ENCODE measurements at regions not wholly inside any gene's neighbourhood (a gene's known extent, or its start where the extent isn't known, plus 50 kb on each side); places are given as distances from the start of the nearest gene placed in this dataset.

DNA sequence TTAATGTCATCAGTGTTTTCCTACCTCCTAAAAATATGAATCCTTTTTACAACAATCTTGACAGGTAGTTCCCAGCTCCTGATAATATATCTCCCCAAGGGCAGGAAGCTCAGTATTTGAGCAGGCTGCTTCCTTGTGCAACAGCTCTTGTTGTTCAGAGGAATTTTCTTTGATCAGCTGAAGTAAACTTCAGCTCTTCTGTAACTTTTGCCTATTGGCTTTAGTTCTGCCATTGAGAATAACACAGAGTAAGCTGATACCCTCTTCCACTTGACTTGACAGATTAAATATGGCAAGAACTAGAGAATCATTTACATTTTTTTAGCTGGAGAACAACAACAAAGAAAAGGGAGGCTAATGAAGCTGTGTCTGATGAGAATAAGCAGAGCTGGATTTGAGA lies 75.2 kb downstream of the LUZP4 start:
- no peaks in the 10 kb centered on the region for H3K9me3 ChIP-seq (replicated peaks in 1 of 2; ENCODE audit: control insufficient read depth in 1 of 2, insufficient read depth in 1 of 2, low read length in 2 of 2)
- no peaks in the 10 kb centered on the region for H3K36me3 Mint-ChIP-seq
- H3K9ac ChIP-seq (ENCODE audit: insufficient read depth, low read length, poor library complexity, severe bottlenecking): no peak overlapping the region
- no peaks in the 10 kb centered on the region for H3K79me2 ChIP-seq (ENCODE audit: insufficient read depth, low read length)
- peaks cover 1 to 9% (median 4%) of the 10 kb centered on the region in 3 donors for H3K27me3 Mint-ChIP-seq (ENCODE audit: low read depth in 3 of 3)
- no peak for DNase-seq
- peaks cover 4% of the 10 kb centered on the region for H3K4me1 Mint-ChIP-seq
- H4K20me1 ChIP-seq (ENCODE audit: insufficient read depth, low read length): no peaks in the 10 kb centered on the region
- H3K4me3 ChIP-seq (replicated peaks in 1 of 3; ENCODE audit: low read depth in 2 of 3, low read length in 3 of 3): no peak overlapping the region
- no peak overlapping the region for H3K27ac ChIP-seq (ENCODE audit: low read depth in 1 of 2, low read length in 2 of 2)
- H3K36me3 ChIP-seq (replicated peaks in 1 of 2; ENCODE audit: control insufficient read depth in 1 of 2, insufficient read depth in 2 of 2, low read length in 2 of 2): no peaks in the 10 kb centered on the region
- peaks cover 3 to 9% (median 7%) of the 10 kb centered on the region in 7 donors for H3K9me3 Mint-ChIP-seq
- no peaks in the 10 kb centered on the region for H3K4me1 ChIP-seq (ENCODE audit: control insufficient read depth in 1 of 2, insufficient read depth in 2 of 2, low read length in 2 of 2)
- no peak overlapping the region for H2AFZ ChIP-seq (ENCODE audit: insufficient read depth, low read depth, low read length, poor library complexity, severe bottlenecking)
- intact Hi-C loops (cut with micrococcal nuclease): no loop called here
- no peak overlapping the region for H3K4me3 Mint-ChIP-seq
- H3K4me2 ChIP-seq (replicated peaks; ENCODE audit: extremely low read depth, low read length, poor library complexity, severe bottlenecking): no peak overlapping the region
- H3K27me3 ChIP-seq (ENCODE audit: control insufficient read depth in 2 of 2, insufficient read depth in 2 of 2, low read length in 2 of 2): no peaks in the 10 kb centered on the region
- H3K27ac Mint-ChIP-seq: peak overlapping the region in 1 of 7 donors; percentile 43
- TF ChIP-seq, protein P1, sequence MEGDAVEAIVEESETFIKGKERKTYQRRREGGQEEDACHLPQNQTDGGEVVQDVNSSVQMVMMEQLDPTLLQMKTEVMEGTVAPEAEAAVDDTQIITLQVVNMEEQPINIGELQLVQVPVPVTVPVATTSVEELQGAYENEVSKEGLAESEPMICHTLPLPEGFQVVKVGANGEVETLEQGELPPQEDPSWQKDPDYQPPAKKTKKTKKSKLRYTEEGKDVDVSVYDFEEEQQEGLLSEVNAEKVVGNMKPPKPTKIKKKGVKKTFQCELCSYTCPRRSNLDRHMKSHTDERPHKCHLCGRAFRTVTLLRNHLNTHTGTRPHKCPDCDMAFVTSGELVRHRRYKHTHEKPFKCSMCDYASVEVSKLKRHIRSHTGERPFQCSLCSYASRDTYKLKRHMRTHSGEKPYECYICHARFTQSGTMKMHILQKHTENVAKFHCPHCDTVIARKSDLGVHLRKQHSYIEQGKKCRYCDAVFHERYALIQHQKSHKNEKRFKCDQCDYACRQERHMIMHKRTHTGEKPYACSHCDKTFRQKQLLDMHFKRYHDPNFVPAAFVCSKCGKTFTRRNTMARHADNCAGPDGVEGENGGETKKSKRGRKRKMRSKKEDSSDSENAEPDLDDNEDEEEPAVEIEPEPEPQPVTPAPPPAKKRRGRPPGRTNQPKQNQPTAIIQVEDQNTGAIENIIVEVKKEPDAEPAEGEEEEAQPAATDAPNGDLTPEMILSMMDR (IDR thresholded peaks at IDR 0.05): no peak

DNA sequence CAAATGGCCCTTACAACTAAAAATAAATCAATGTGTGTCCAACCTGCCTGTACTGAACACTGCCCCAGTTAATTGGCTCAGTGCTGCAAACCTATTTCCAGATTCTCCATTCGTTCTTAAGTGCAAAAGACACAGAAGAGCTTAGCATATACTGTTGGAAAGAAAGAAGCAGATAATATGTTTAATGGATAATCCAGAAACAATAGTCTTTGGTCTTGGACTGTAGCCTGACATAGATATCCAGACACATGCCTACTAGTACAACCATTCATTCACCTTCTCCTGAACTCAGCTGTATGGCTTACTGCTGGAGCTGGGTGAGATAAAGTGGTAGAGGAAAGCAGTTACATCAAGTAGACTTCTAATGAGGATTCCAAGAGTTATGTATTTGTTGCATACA lies 77.0 kb downstream of the LUZP4 start:
- Mint-ChIP-seq H3K27me3 (ENCODE audit: low read depth in 3 of 3) (peaks cover 1 to 6% (median 1%) of the 10 kb centered on the region in 3 donors), H3K4me3 (no peak overlapping the region), H3K4me1 (peaks cover 4% of the 10 kb centered on the region), H3K36me3 (no peaks in the 10 kb centered on the region), H3K27ac (no peak overlapping the region), H3K9me3 (peaks cover 2 to 9% (median 7%) of the 10 kb centered on the region in 7 donors)
- WGBS (ENCODE audit: insufficient coverage): no CpG with 5 or more reads among the region's 1 CpG
- Histone ChIP-seq H3K9ac (ENCODE audit: insufficient read depth, low read length, poor library complexity, severe bottlenecking) (no peak overlapping the region), H3K27ac (ENCODE audit: low read depth in 1 of 2, low read length in 2 of 2) (no peak overlapping the region), H3K4me1 (ENCODE audit: control insufficient read depth in 1 of 2, insufficient read depth in 2 of 2, low read length in 2 of 2) (no peaks in the 10 kb centered on the region), H3K27me3 (ENCODE audit: control insufficient read depth in 2 of 2, insufficient read depth in 2 of 2, low read length in 2 of 2) (no peaks in the 10 kb centered on the region), H3K79me2 (ENCODE audit: insufficient read depth, low read length) (no peaks in the 10 kb centered on the region), H3K9me3 (replicated peaks in 1 of 2; ENCODE audit: control insufficient read depth in 1 of 2, insufficient read depth in 1 of 2, low read length in 2 of 2) (no peaks in the 10 kb centered on the region), H3K36me3 (replicated peaks in 1 of 2; ENCODE audit: control insufficient read depth in 1 of 2, insufficient read depth in 2 of 2, low read length in 2 of 2) (no peaks in the 10 kb centered on the region), H3K4me2 (replicated peaks; ENCODE audit: extremely low read depth, low read length, poor library complexity, severe bottlenecking) (no peak overlapping the region), H4K20me1 (ENCODE audit: insufficient read depth, low read length) (no peaks in the 10 kb centered on the region), H3K4me3 (replicated peaks in 1 of 3; ENCODE audit: low read depth in 2 of 3, low read length in 3 of 3) (no peak overlapping the region), H2AFZ (ENCODE audit: insufficient read depth, low read depth, low read length, poor library complexity, severe bottlenecking) (no peak overlapping the region)
- intact Hi-C loops (cut with micrococcal nuclease): no loop called here
- no peak for DNase-seq
- TF ChIP-seq, protein P1 (IDR thresholded peaks at IDR 0.05): no peak

Measured in CD14-positive monocyte (primary cell).